K562 (cell line): ENCODE measurements at regions not wholly inside any gene's neighbourhood (a gene's known extent, or its start where the extent isn't known, plus 50 kb on each side); places are given as distances from the start of the nearest gene placed in this dataset.

ENCODE experiments used
- ATAC-seq: fragments of 200-7000 bp; cut with Tn5 transposase; 3 replicates; pipeline ENCODE4 v1.9.1; 2020; ENCODE audit warnings: moderate library complexity
- BruUV-seq: library from RNA; stranded (reverse); fragments of 400-500 nt; replicated peaks from 2 replicates; lab custom pipeline; 2021; lab: Mats Ljungman, UMichigan
- CTCF ChIA-PET: fragments of 300-600 bp; formaldehyde crosslinking; extraction: SDS; loops from one replicate; lab custom pipeline; 2021; ENCODE audit warnings: low intra/inter-chr PET ratio; lab: Yijun Ruan, JAX
- POLR2A ChIA-PET: fragments of 300-600, 350-650 bp; sonication (Branson Sonifier 250); formaldehyde crosslinking; extraction: SDS; loops from one replicate; lab custom pipeline; 2021; ENCODE audit warnings: antibody characterized with exemption, inconsistent platforms; lab: Yijun Ruan, JAX
- DNase-seq, 4 experiments: peaks; one replicate each; pipeline versions ENCODE4 v3.0.0 to v3.0.0-alpha.2; 2011 to 2018; ENCODE audit warnings: low spot score in 3 of 4, mixed read lengths in 3 of 4; ENCODE audit errors: extremely low read depth in 1 of 4
- FAIRE-seq: peaks from 2 replicates; lab custom pipeline; 2011; peaks lifted over from hg19 to GRCh38; lab: Jason Lieb, UNC
- H2AFZ ChIP-seq: 2 replicates; pipeline ENCODE4 v1.6.0; 2011; ENCODE audit warnings: low read depth, low read length, control low read depth, inconsistent platforms
- H3K27ac ChIP-seq: fragments of 200-600 bp; 3 replicates; pipeline ENCODE4 v1.8.0; 2011; ENCODE audit warnings: low read depth, mild to moderate bottlenecking, control low read depth, inconsistent platforms, low read length, moderate library complexity, mixed read lengths; ENCODE audit errors: extremely low read depth
- H3K27me3 ChIP-seq, 2 experiments: fragments of 300-600 bp in 1 of 2; 2 replicates in 1 of 2; 3 replicates in 1 of 2; pipeline versions ENCODE4 v1.6.0 to v1.8.0; 2011; ENCODE audit warnings: inconsistent platforms in 2 of 2, low read length in 2 of 2, mild to moderate bottlenecking in 1 of 2, mixed read lengths in 1 of 2, moderate library complexity in 1 of 2; ENCODE audit not compliant: control insufficient read depth in 2 of 2, insufficient read depth in 2 of 2
- H3K36me3 ChIP-seq: fragments of 300-600 bp; 3 replicates; pipeline ENCODE4 v1.8.0; 2011; ENCODE audit warnings: mild to moderate bottlenecking, low read length, inconsistent platforms; ENCODE audit not compliant: control insufficient read depth, insufficient read depth
- H3K4me1 ChIP-seq, 2 experiments: fragments of 200-600 bp in 1 of 2; replicated peaks in 1 of 2; 2 replicates in 1 of 2; 3 replicates in 1 of 2; pipeline versions ENCODE4 v1.5.1 to v1.8.0; 2011; ENCODE audit warnings: inconsistent platforms in 2 of 2, low read length in 2 of 2, mild to moderate bottlenecking in 1 of 2, mixed read lengths in 1 of 2, moderate library complexity in 1 of 2; ENCODE audit not compliant: control insufficient read depth in 2 of 2, insufficient read depth in 2 of 2
- H3K4me2 ChIP-seq: 2 replicates; pipeline ENCODE4 v1.6.1; 2011; ENCODE audit warnings: low read length, control low read depth, inconsistent platforms, mixed read lengths; ENCODE audit not compliant: insufficient read depth
- H3K4me3 ChIP-seq: fragments of 200-600 bp; sonication (generic), shearing (Covaris generic); 2 replicates; pipeline ENCODE4 v1.5.1; 2016; ENCODE audit warnings: control low read depth, inconsistent platforms
- H3K79me2 ChIP-seq: fragments of 200-600 bp; 3 replicates; pipeline ENCODE4 v1.8.0; 2011; ENCODE audit warnings: low read length, inconsistent platforms; ENCODE audit not compliant: control insufficient read depth, insufficient read depth
- H3K9ac ChIP-seq, 2 experiments: 2 replicates each; pipeline versions ENCODE4 v1.6.0 to v1.6.1; 2011; ENCODE audit warnings: low read depth in 2 of 2, low read length in 2 of 2, control low read depth in 1 of 2, inconsistent platforms in 1 of 2, mild to moderate bottlenecking in 1 of 2, mixed read lengths in 1 of 2; ENCODE audit not compliant: insufficient read depth in 1 of 2
- H3K9me1 ChIP-seq: one replicate; pipeline ENCODE4 v1.6.0; 2011; ENCODE audit warnings: inconsistent platforms, mild to moderate bottlenecking, low read length, moderate library complexity; ENCODE audit not compliant: control insufficient read depth, insufficient read depth
- H3K9me3 ChIP-seq: replicated peaks from 2 replicates; pipeline ENCODE4 v1.5.1; 2011; ENCODE audit warnings: low read depth, low read length, inconsistent platforms; ENCODE audit not compliant: control insufficient read depth, insufficient read depth
- H4K20me1 ChIP-seq: replicated peaks from 2 replicates; pipeline ENCODE4 v1.6.1; 2011; ENCODE audit warnings: low read length, inconsistent platforms, mixed read lengths; ENCODE audit not compliant: control insufficient read depth, insufficient read depth
- DDX20 ChIP-seq: fragments of 450-650 bp; IDR thresholded peaks from 2 replicates; pipeline ENCODE4 v1.6.1; 2016; ENCODE audit warnings: missing genetic modification characterization, low read depth, mild to moderate bottlenecking, missing compliant biosample characterization, moderate library complexity
- GTF2F1 ChIP-seq: IDR thresholded peaks from 2 replicates; pipeline ENCODE4 v1.6.1; 2011; ENCODE audit warnings: low read depth, low read length, improper control_type of control experiment
- HMG20A ChIP-seq: fragments of 450-650 bp; formaldehyde crosslinking; conservative IDR thresholded peaks from 2 replicates; pipeline ENCODE4 v1.4.0; 2020; ENCODE audit warnings: mild to moderate bottlenecking, mixed read lengths
- HNRNPUL1 ChIP-seq: fragments of 200-400 bp; formaldehyde crosslinking; IDR thresholded peaks from 2 replicates; pipeline ENCODE4 v1.6.1; 2017; ENCODE audit warnings: low read length
- ILK ChIP-seq: fragments of 450-650 bp; IDR thresholded peaks from 2 replicates; pipeline ENCODE4 v1.6.1; 2016; ENCODE audit warnings: missing genetic modification characterization, low read depth, mild to moderate bottlenecking, missing compliant biosample characterization, moderate library complexity, borderline replicate concordance
- MTA1 ChIP-seq: fragments of 450-650 bp; IDR thresholded peaks from 2 replicates; pipeline ENCODE4 v1.6.1; 2017; ENCODE audit warnings: borderline replicate concordance
- RBM17 ChIP-seq: fragments of 200-400 bp; formaldehyde crosslinking; IDR thresholded peaks from 2 replicates; pipeline ENCODE4 v1.6.1; 2017; ENCODE audit warnings: low read depth, mild to moderate bottlenecking, low read length, borderline replicate concordance
- SRSF9 ChIP-seq: fragments of 200-400 bp; formaldehyde crosslinking; IDR thresholded peaks from 2 replicates; pipeline ENCODE4 v1.6.1; 2017; ENCODE audit warnings: low read depth, low read length, borderline replicate concordance
- THRAP3 ChIP-seq: fragments of 450-650 bp; IDR thresholded peaks from 2 replicates; pipeline ENCODE4 v1.6.1; 2016; ENCODE audit warnings: mild to moderate bottlenecking, inconsistent platforms, borderline replicate concordance
- ZBTB12 ChIP-seq: fragments of 250-450 bp; sonication (Bioruptor Pico); IDR thresholded peaks from 2 replicates; pipeline ENCODE4 v1.4.0; 2020
- ZNF133 ChIP-seq: fragments of 250-450 bp; sonication (Bioruptor Pico); IDR thresholded peaks from 2 replicates; pipeline ENCODE4 v1.4.0; 2020; ENCODE audit warnings: mild to moderate bottlenecking
- ZNF146 ChIP-seq: IDR thresholded peaks from one replicate; pipeline ENCODE4 v1.6.1; 2018; ENCODE audit warnings: missing compliant biosample characterization; ENCODE audit not compliant: unreplicated experiment
- ZNF217 ChIP-seq: sonication (generic); formaldehyde crosslinking; IDR thresholded peaks from 2 replicates; pipeline ENCODE4 v1.8.0; 2022; ENCODE audit warnings: mild to moderate bottlenecking, missing genetic modification reagents
- WGBS: fragments of 100-300 bp; shearing (Covaris generic); methylation state at CpG from one replicate; pipeline ENCODE4 v1.1.6; 2016; ENCODE audit warnings: low coverage, mixed read lengths; ENCODE audit not compliant: insufficient coverage; ENCODE audit errors: missing lambda C conversion rate; 5-methylcytosine and 5-hydroxymethylcytosine counted together
- in situ Hi-C: fragments of 300-500 bp; cut with MboI; formaldehyde crosslinking; loops from 4 replicates; pipeline ENCODE4 v1.15.0; 2018; ENCODE audit warnings: inconsistent platforms, mixed read lengths
- intact Hi-C: fragments of 100-400 bp; cut with micrococcal nuclease; formaldehyde crosslinking; loops from 2 replicates; pipeline ENCODE4 v1.14.2; 2022
- TF ChIP-seq, protein P1 (sequence below): sonication (generic); formaldehyde crosslinking; IDR thresholded peaks from 2 replicates; pipeline ENCODE4 v1.4.0; 2020; ENCODE audit warnings: mild to moderate bottlenecking, missing genetic modification reagents

GRCh38 chr1:3989465-3989864 is 89.4 kb upstream of the C1orf174 start:
- ChIA-PET POLR2A (no interaction called here), CTCF (no interaction called here)
- Histone ChIP-seq H3K27ac (no peak overlapping the region), H3K9ac (no peak overlapping the region), H3K9me1 (no peaks in the 10 kb centered on the region), H3K9me3 (no peaks in the 10 kb centered on the region), H4K20me1 (peaks cover 7% of the 10 kb centered on the region; the same call in 1 of the 2 replicates), H2AFZ (no peak overlapping the region), H3K27me3 (peaks cover 2 to 33% of the 10 kb centered on the region in 2 experiments; a peak in 1 of 5 replicates), H3K36me3 (no peaks in the 10 kb centered on the region), H3K4me2 (no peak overlapping the region), H3K4me3 (no peak overlapping the region), H3K4me1 (no peaks in the 10 kb centered on the region; a peak in 1 of 5 replicates), H3K79me2 (no peaks in the 10 kb centered on the region)
- ATAC-seq (no peak), FAIRE-seq (no peak), DNase-seq (no peak)
- intact Hi-C loops (no loop called here), in situ Hi-C loops (no loop called here)
- no TSS peak for BruUV-seq
- WGBS: 11% methylated on average over 2 of the region's 2 CpGs
- no peak for TF ChIP-seq DDX20
- TF ChIP-seq ZNF146 (CRISPR knock-in tag): peak; percentile 57

DNA sequence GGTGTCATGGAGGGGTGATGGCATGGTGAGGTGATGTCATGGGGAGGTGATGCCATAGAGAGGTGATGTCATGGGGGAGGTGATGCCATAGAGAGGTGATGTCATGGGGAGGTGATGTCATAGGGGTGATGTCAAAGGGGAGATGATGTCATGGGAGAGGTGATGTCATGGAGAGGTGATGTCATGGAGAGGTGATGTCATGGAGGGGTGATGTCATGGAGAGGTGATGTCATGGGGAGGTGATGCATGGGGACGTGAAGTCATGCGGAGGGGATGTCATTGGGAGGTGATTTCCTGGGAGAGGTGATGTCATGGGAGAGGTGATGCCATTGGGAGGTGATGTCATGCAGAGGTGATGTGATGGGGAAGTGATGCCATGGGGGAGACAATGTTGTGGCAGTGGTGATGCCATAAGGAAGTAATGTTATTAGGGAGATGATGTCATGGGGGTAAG is 92.1 kb upstream of the C1orf174 start:
- H3K27ac ChIP-seq: no peak overlapping the region
- WGBS: 15% methylated on average over 2 of the region's 2 CpGs
- no peaks in the 10 kb centered on the region; a peak in 1 of 5 replicates for H3K4me1 ChIP-seq
- DNase-seq (peak in 1 of 4 experiments; percentile 26), ATAC-seq (no peak), FAIRE-seq (no peak)
- H3K4me3 ChIP-seq: no peak overlapping the region
- H3K79me2 ChIP-seq: no peaks in the 10 kb centered on the region
- H2AFZ ChIP-seq: no peak overlapping the region
- ChIA-PET POLR2A (interaction anchor here (0.7 kb wide), 1 partner anchor 16 kb away, joined by 5 read pairs; no protein-coding TSS in a partner anchor), CTCF (no interaction called here)
- intact Hi-C loops (no loop called here), in situ Hi-C loops (no loop called here)
- H3K9ac ChIP-seq: no peak overlapping the region
- peaks cover 4% of the 10 kb centered on the region; the same call in 1 of the 3 replicates for H3K36me3 ChIP-seq
- H3K4me2 ChIP-seq: no peak overlapping the region
- H4K20me1 ChIP-seq: peaks cover 7% of the 10 kb centered on the region; the same call in 1 of the 2 replicates
- H3K9me3 ChIP-seq: no peaks in the 10 kb centered on the region
- no TSS peak for BruUV-seq
- H3K27me3 ChIP-seq: peaks cover 2 to 28% of the 10 kb centered on the region in 2 experiments; a peak in 1 of 5 replicates
- H3K9me1 ChIP-seq: no peaks in the 10 kb centered on the region
- TF ChIP-seq RBM17: no peak
- no peak for TF ChIP-seq HMG20A (CRISPR knock-in tag)
- no peak for TF ChIP-seq THRAP3
- TF ChIP-seq, protein P1, sequence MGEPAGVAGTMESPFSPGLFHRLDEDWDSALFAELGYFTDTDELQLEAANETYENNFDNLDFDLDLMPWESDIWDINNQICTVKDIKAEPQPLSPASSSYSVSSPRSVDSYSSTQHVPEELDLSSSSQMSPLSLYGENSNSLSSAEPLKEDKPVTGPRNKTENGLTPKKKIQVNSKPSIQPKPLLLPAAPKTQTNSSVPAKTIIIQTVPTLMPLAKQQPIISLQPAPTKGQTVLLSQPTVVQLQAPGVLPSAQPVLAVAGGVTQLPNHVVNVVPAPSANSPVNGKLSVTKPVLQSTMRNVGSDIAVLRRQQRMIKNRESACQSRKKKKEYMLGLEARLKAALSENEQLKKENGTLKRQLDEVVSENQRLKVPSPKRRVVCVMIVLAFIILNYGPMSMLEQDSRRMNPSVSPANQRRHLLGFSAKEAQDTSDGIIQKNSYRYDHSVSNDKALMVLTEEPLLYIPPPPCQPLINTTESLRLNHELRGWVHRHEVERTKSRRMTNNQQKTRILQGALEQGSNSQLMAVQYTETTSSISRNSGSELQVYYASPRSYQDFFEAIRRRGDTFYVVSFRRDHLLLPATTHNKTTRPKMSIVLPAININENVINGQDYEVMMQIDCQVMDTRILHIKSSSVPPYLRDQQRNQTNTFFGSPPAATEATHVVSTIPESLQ (CRISPR knock-in tag): no peak
- TF ChIP-seq GTF2F1: no peak
- no peak for TF ChIP-seq ZNF133 (CRISPR knock-in tag)
- TF ChIP-seq ILK (tag): no peak
- no peak for TF ChIP-seq ZNF217 (CRISPR knock-in tag)
- no peak for TF ChIP-seq SRSF9
- peak; percentile 92 for TF ChIP-seq ZBTB12 (CRISPR knock-in tag)
- peak; percentile 91 for TF ChIP-seq MTA1
- no peak for TF ChIP-seq HNRNPUL1
